Endothelial cell of umbilical vein (primary cell): ENCODE measurements at regions not wholly inside any gene's neighbourhood (a gene's known extent, or its start where the extent isn't known, plus 50 kb on each side); places are given as distances from the start of the nearest gene placed in this dataset.

Experiments
- CTCF ChIP-seq, 2 donors: IDR thresholded peaks; 1 replicate in 1 of 2; 2 replicates in 1 of 2; pipeline ENCODE4 v1.5.1; 2011; ENCODE audit warnings: low read length in 2 of 2, mild to moderate bottlenecking in 2 of 2, moderate library complexity in 2 of 2, control low read depth in 1 of 2, inconsistent platforms in 1 of 2, low read depth in 1 of 2; ENCODE audit not compliant: insufficient read depth in 1 of 2; ENCODE audit errors: extremely low read depth in 1 of 2
- EZH2 ChIP-seq: IDR thresholded peaks from 2 replicates; pipeline ENCODE4 v1.6.1; 2012; ENCODE audit warnings: borderline replicate concordance, low read depth, mild to moderate bottlenecking, moderate library complexity, low read length, inconsistent platforms; ENCODE audit not compliant: severe bottlenecking
- POLR2A ChIP-seq: IDR thresholded peaks from 2 replicates; pipeline ENCODE4 v1.6.1; 2012; ENCODE audit warnings: low read depth, mild to moderate bottlenecking, control low read depth, low read length

GRCh38 chr5:68747521-68747920 is 346.3 kb upstream of the SLC30A5 start:
- no peak for TF ChIP-seq CTCF (IDR thresholded peaks at IDR 0.05; ENCODE audit: extremely low read depth in 1 of 2, insufficient read depth in 1 of 2, low read depth in 1 of 2, low read length in 2 of 2)
- TF ChIP-seq POLR2A, result no peak
- TF ChIP-seq EZH2, result no peak
